OCI-LY1 (cell line): ENCODE measurements at regions not wholly inside any gene's neighbourhood (a gene's known extent, or its start where the extent isn't known, plus 50 kb on each side); places are given as distances from the start of the nearest gene placed in this dataset.

Source experiments
- H2AFZ ChIP-seq: fragments of 200-600 bp; sonication (generic), shearing (Covaris generic); 2 replicates; pipeline ENCODE4 v1.6.0; 2014; ENCODE audit warnings: antibody characterized with exemption, mild to moderate bottlenecking, low read length
- H3F3A ChIP-seq: fragments of 200-600 bp; sonication (generic), shearing (Covaris generic); 2 replicates; pipeline ENCODE4 v1.6.0; 2014; ENCODE audit warnings: mild to moderate bottlenecking, antibody characterized with exemption, low read length, moderate library complexity; ENCODE audit not compliant: insufficient read depth
- H3K27ac ChIP-seq: fragments of 200-600 bp; sonication (generic); 2 replicates; pipeline ENCODE4 v1.5.1; 2014; ENCODE audit warnings: low read length, mixed run types, mild to moderate bottlenecking, low read depth; ENCODE audit not compliant: poor library complexity, severe bottlenecking
- H3K27me3 ChIP-seq: fragments of 200-600 bp; sonication (generic); 2 replicates; pipeline ENCODE4 v1.6.0; 2014; ENCODE audit warnings: antibody characterized with exemption, mild to moderate bottlenecking, low read length, moderate library complexity; ENCODE audit not compliant: insufficient read depth
- H3K36me3 ChIP-seq: fragments of 200-600 bp; sonication (generic); 2 replicates; pipeline ENCODE4 v1.6.1; 2014; ENCODE audit warnings: mild to moderate bottlenecking, antibody characterized with exemption, low read length, moderate library complexity, mixed read lengths; ENCODE audit not compliant: insufficient read depth
- H3K4me1 ChIP-seq: fragments of 200-600 bp; sonication (generic); 2 replicates; pipeline ENCODE4 v1.5.1; 2014; ENCODE audit warnings: mild to moderate bottlenecking, low read length, moderate library complexity; ENCODE audit not compliant: insufficient read depth, severe bottlenecking
- H3K4me2 ChIP-seq: fragments of 200-600 bp; sonication (generic), shearing (Covaris generic); 2 replicates; pipeline ENCODE4 v1.6.1; 2014; ENCODE audit warnings: low read length
- H3K4me3 ChIP-seq: fragments of 200-600 bp; sonication (generic); 2 replicates; pipeline ENCODE4 v1.5.1; 2014; ENCODE audit warnings: low read length, low read depth, mild to moderate bottlenecking, mixed read lengths; ENCODE audit not compliant: poor library complexity, severe bottlenecking
- H3K79me2 ChIP-seq: fragments of 200-600 bp; shearing (Covaris generic); 2 replicates; pipeline ENCODE4 v1.6.1; 2016; ENCODE audit warnings: mixed run types, low read length, mixed read lengths; ENCODE audit not compliant: insufficient read depth
- H3K9ac ChIP-seq: fragments of 200-600 bp; sonication (generic), shearing (Covaris generic); 2 replicates; pipeline ENCODE4 v1.6.1; 2014; ENCODE audit warnings: mild to moderate bottlenecking, low read length, mixed read lengths
- H3K9me2 ChIP-seq: fragments of 200-600 bp; sonication (generic), shearing (Covaris generic); 2 replicates; pipeline ENCODE4 v1.6.1; 2014; ENCODE audit warnings: low read depth, mild to moderate bottlenecking, low read length, mixed read lengths
- H3K9me3 ChIP-seq: fragments of 200-600 bp; shearing (Covaris generic); 2 replicates; pipeline ENCODE4 v1.6.1; 2014; ENCODE audit warnings: low read length, mixed read lengths
- H4K20me1 ChIP-seq: fragments of 200-600 bp; sonication (generic), shearing (Covaris generic); 2 replicates; pipeline ENCODE4 v1.6.0; 2016; ENCODE audit warnings: mild to moderate bottlenecking, low read length; ENCODE audit not compliant: insufficient read depth
- CTCF ChIP-seq: fragments of 200-600 bp; sonication (generic), shearing (Covaris generic); IDR thresholded peaks from 2 replicates; pipeline ENCODE4 v1.5.1; 2017; ENCODE audit warnings: mild to moderate bottlenecking, antibody characterized with exemption, low read length, moderate library complexity, mixed read lengths
- EZH2 ChIP-seq: fragments of 200-600 bp; sonication (generic), shearing (Covaris generic); IDR thresholded peaks from 2 replicates; pipeline ENCODE4 v1.8.0; 2017; ENCODE audit warnings: borderline replicate concordance, mixed run types, mild to moderate bottlenecking, antibody characterized with exemption, low read length, moderate library complexity, mixed read lengths

DNA sequence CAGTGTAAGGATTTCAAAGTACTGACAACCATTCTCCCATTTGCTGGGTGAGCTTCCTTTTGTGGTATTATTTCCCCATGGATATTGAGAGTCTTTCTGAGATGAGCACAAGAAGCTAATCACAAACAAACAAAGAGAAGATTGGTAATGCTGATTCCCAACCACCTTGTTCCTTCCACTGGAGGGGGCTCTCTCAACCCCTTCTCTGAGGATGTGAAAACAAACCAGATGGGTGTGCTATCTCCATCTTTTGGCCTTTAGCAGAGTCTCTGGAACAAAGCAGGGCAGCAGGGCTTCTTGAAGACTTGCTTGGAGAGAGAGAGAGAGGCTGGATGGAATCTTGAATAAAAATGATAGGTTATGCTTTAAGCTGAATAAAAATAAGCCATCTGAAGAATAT is 576.7 kb upstream of the ZNF462 start:
- Histone ChIP-seq H2AFZ (no peak overlapping the region), H3F3A (no peaks in the 10 kb centered on the region), H4K20me1 (no peaks in the 10 kb centered on the region), H3K27ac (no peak overlapping the region), H3K4me3 (no peak overlapping the region), H3K9me2 (no peaks in the 10 kb centered on the region), H3K9ac (no peak overlapping the region), H3K36me3 (no peaks in the 10 kb centered on the region), H3K27me3 (no peaks in the 10 kb centered on the region; the same call in 1 of the 2 replicates), H3K79me2 (no peaks in the 10 kb centered on the region), H3K4me1 (no peaks in the 10 kb centered on the region), H3K9me3 (no peaks in the 10 kb centered on the region), H3K4me2 (no peak overlapping the region)
- TF ChIP-seq CTCF = 0 out of 2 replicates have a peak, but pooled peaks have one; percentile 5
- TF ChIP-seq EZH2 = no peak

- Histone ChIP-seq H3K9me2 (no peaks in the 10 kb centered on the region), H2AFZ (no peak overlapping the region), H3K4me1 (no peaks in the 10 kb centered on the region), H3K27ac (no peak overlapping the region), H3K9ac (no peak overlapping the region), H3K9me3 (no peaks in the 10 kb centered on the region), H3K4me3 (no peak overlapping the region), H3K79me2 (no peaks in the 10 kb centered on the region), H3F3A (no peaks in the 10 kb centered on the region), H4K20me1 (no peaks in the 10 kb centered on the region), H3K4me2 (no peak overlapping the region), H3K27me3 (no peaks in the 10 kb centered on the region; the same call in 1 of the 2 replicates), H3K36me3 (no peaks in the 10 kb centered on the region)
- TF ChIP-seq CTCF (no peak), EZH2 (no peak)
These were observed 575.8 kb upstream of the ZNF462 start for GRCh38 chr9:106287091-106287631.

DNA sequence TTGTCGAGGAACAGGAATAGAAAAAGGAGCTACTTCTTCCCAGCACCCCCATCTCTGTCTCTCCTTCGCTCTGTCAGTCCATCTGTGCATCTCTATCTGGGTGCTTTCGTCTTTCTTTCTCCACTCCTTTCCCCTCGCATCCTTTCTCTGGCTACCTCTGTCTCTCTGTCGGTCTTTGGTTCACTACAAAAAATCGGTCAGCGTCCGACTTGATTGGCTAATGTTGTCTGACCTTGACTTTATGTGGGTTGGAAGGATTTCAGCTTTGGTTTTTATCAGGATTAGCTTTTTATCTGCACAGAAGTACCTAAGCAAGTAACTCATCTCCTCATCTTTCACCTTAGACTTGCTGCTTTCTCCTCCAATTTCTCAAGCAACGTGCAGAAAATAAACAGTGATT is 575.2 kb upstream of the ZNF462 start:
- no peak overlapping the region for H2AFZ ChIP-seq
- no peaks in the 10 kb centered on the region for H3K36me3 ChIP-seq
- no peaks in the 10 kb centered on the region for H3K79me2 ChIP-seq
- H3K4me1 ChIP-seq = no peaks in the 10 kb centered on the region
- H3K9ac ChIP-seq = no peak overlapping the region
- no peaks in the 10 kb centered on the region; the same call in 1 of the 2 replicates for H3K27me3 ChIP-seq
- no peak overlapping the region for H3K27ac ChIP-seq
- TF ChIP-seq EZH2 (no peak), CTCF (no peak)
- H3K4me3 ChIP-seq = no peak overlapping the region
- no peaks in the 10 kb centered on the region for H3K9me3 ChIP-seq
- H4K20me1 ChIP-seq = no peaks in the 10 kb centered on the region
- no peak overlapping the region for H3K4me2 ChIP-seq
- H3F3A ChIP-seq = no peaks in the 10 kb centered on the region
- H3K9me2 ChIP-seq = no peaks in the 10 kb centered on the region
